Keratinocyte (primary cell): ENCODE measurements at regions not wholly inside any gene's neighbourhood (a gene's known extent, or its start where the extent isn't known, plus 50 kb on each side); places are given as distances from the start of the nearest gene placed in this dataset.

Experiments used
- DNase-seq: peaks from one replicate; pipeline ENCODE4 v3.0.0-alpha.2; 2011; ENCODE audit warnings: low read depth, missing footprints, low spot score
- FAIRE-seq: peaks from 2 replicates; lab custom pipeline; 2011; peaks lifted over from hg19 to GRCh38; lab: Jason Lieb, UNC
- H2AFZ ChIP-seq: 2 replicates; pipeline ENCODE4 v1.6.0; 2012; ENCODE audit warnings: low read length, control low read depth, inconsistent platforms; ENCODE audit not compliant: control insufficient read depth
- H3K27ac ChIP-seq: 2 replicates; pipeline ENCODE4 v1.5.1; 2011; ENCODE audit warnings: low read length; ENCODE audit not compliant: control insufficient read depth, insufficient read depth
- H3K27me3 ChIP-seq: 3 replicates; pipeline ENCODE4 v1.6.0; 2011; ENCODE audit warnings: low read length; ENCODE audit not compliant: control insufficient read depth, insufficient read depth; ENCODE audit errors: extremely low read depth
- H3K36me3 ChIP-seq, 2 experiments: 2 replicates in 1 of 2; 3 replicates in 1 of 2; pipeline ENCODE4 v1.5.1; 2011; ENCODE audit warnings: low read length in 2 of 2, mild to moderate bottlenecking in 1 of 2; ENCODE audit not compliant: control insufficient read depth in 2 of 2, insufficient read depth in 2 of 2; ENCODE audit errors: extremely low read depth in 1 of 2
- H3K4me1 ChIP-seq: 3 replicates; pipeline ENCODE4 v1.5.1; 2011; ENCODE audit warnings: low read length; ENCODE audit not compliant: control insufficient read depth, insufficient read depth; ENCODE audit errors: extremely low read depth
- H3K4me2 ChIP-seq: 3 replicates; pipeline ENCODE4 v1.6.0; 2011; ENCODE audit warnings: low read depth, low read length; ENCODE audit not compliant: control insufficient read depth, insufficient read depth; ENCODE audit errors: extremely low read depth
- H3K4me3 ChIP-seq, 3 experiments: fragments of 200-600 bp in 1 of 3; sonication (generic) in 1 of 3; 2 replicates in 2 of 3; 3 replicates in 1 of 3; pipeline ENCODE4 v1.5.1; 2011 to 2016; ENCODE audit warnings: low read length in 3 of 3, mild to moderate bottlenecking in 3 of 3, control low read depth in 2 of 3, inconsistent platforms in 1 of 3, low read depth in 1 of 3, mixed read lengths in 1 of 3, mixed run types in 1 of 3, moderate library complexity in 1 of 3; ENCODE audit not compliant: control insufficient read depth in 2 of 3, insufficient read depth in 2 of 3; ENCODE audit errors: extremely low read depth in 1 of 3
- H3K79me2 ChIP-seq: 2 replicates; pipeline ENCODE4 v1.6.0; 2012; ENCODE audit warnings: low read length; ENCODE audit not compliant: control insufficient read depth, insufficient read depth
- H3K9ac ChIP-seq: 3 replicates; pipeline ENCODE4 v1.6.0; 2011; ENCODE audit warnings: low read length; ENCODE audit not compliant: control insufficient read depth, insufficient read depth; ENCODE audit errors: extremely low read depth
- H3K9me1 ChIP-seq: 3 replicates; pipeline ENCODE4 v1.6.0; 2011; ENCODE audit warnings: low read length; ENCODE audit not compliant: control insufficient read depth, insufficient read depth; ENCODE audit errors: extremely low read depth
- H3K9me3 ChIP-seq: 2 replicates; pipeline ENCODE4 v1.5.1; 2012; ENCODE audit warnings: low read depth, low read length; ENCODE audit not compliant: control insufficient read depth
- H4K20me1 ChIP-seq: 3 replicates; pipeline ENCODE4 v1.6.0; 2011; ENCODE audit warnings: low read length; ENCODE audit not compliant: control insufficient read depth, insufficient read depth; ENCODE audit errors: extremely low read depth
- EZH2 ChIP-seq: IDR thresholded peaks from one replicate; pipeline ENCODE4 v1.6.1; 2012; ENCODE audit warnings: inconsistent platforms, mild to moderate bottlenecking, low read length, moderate library complexity
- dilution Hi-C: fragments of 300-500 bp; cut with MboI; formaldehyde crosslinking; loops from one replicate; pipeline ENCODE4 v1.7.0; 2020; ENCODE audit warnings: low sequenced_read_pairs; ENCODE audit not compliant: extremely low pct_ligation_motif_present
- TF ChIP-seq, protein P1 (sequence below), 3 experiments: IDR thresholded peaks in 1 of 3; conservative IDR thresholded peaks in 1 of 3; optimal IDR thresholded peaks in 1 of 3; 2 replicates in 2 of 3; 3 replicates in 1 of 3; pipeline versions ENCODE3 to v1.5.1; 2011; ENCODE audit warnings: low read length in 3 of 3, mild to moderate bottlenecking in 3 of 3, moderate library complexity in 2 of 3, control low read depth in 1 of 3, inconsistent platforms in 1 of 3; ENCODE audit not compliant: insufficient read depth in 2 of 3; ENCODE audit errors: extremely low read depth in 1 of 3

GRCh38 chr6:103587722-103588121, 1272.0 kb downstream of the HACE1 start:
- dilution Hi-C loops = no loop called here
- H3K4me3 ChIP-seq = no peak overlapping the region
- DNase-seq = no peak
- no peaks in the 10 kb centered on the region for H3K9me3 ChIP-seq
- no peaks in the 10 kb centered on the region for H3K27me3 ChIP-seq
- H3K27ac ChIP-seq = no peak overlapping the region
- no peaks in the 10 kb centered on the region for H3K4me1 ChIP-seq
- H3K79me2 ChIP-seq = no peaks in the 10 kb centered on the region
- no peak overlapping the region for H3K4me2 ChIP-seq
- no peaks in the 10 kb centered on the region for H3K36me3 ChIP-seq
- TF ChIP-seq EZH2 = no peak
- TF ChIP-seq, protein P1, sequence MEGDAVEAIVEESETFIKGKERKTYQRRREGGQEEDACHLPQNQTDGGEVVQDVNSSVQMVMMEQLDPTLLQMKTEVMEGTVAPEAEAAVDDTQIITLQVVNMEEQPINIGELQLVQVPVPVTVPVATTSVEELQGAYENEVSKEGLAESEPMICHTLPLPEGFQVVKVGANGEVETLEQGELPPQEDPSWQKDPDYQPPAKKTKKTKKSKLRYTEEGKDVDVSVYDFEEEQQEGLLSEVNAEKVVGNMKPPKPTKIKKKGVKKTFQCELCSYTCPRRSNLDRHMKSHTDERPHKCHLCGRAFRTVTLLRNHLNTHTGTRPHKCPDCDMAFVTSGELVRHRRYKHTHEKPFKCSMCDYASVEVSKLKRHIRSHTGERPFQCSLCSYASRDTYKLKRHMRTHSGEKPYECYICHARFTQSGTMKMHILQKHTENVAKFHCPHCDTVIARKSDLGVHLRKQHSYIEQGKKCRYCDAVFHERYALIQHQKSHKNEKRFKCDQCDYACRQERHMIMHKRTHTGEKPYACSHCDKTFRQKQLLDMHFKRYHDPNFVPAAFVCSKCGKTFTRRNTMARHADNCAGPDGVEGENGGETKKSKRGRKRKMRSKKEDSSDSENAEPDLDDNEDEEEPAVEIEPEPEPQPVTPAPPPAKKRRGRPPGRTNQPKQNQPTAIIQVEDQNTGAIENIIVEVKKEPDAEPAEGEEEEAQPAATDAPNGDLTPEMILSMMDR (optimal IDR thresholded peaks at IDR 0.05 in 1 of 3, IDR thresholded peaks at IDR 0.05 in 1 of 3, conservative IDR thresholded peaks at IDR 0.05 in 1 of 3; ENCODE audit: extremely low read depth in 1 of 3, insufficient read depth in 2 of 3, low read length in 3 of 3) = no peak
- H2AFZ ChIP-seq = no peak overlapping the region
- FAIRE-seq = no peak
- H3K9ac ChIP-seq = no peak overlapping the region
- H3K9me1 ChIP-seq = no peaks in the 10 kb centered on the region
- H4K20me1 ChIP-seq = no peaks in the 10 kb centered on the region

DNA sequence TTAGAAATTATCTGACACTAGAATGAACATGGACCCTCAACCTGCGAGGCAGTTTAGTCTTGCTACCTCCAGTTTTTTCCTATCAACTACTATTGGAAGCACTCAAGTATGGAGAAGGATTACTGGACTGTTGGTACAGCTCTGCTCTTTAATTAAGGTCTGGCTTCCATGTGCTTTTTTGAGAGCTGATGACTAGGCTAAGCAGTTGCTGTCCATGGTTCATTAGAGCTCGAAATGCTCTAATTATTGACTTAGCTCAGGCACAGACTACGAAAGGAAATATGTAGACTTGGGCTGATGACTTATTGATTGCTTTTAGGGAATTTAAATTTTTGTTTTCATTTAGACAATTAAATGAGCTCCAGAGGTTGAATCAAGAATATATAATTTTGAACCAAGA, 1281.6 kb downstream of the HACE1 start:
- Histone ChIP-seq H3K4me3 (no peak overlapping the region), H3K4me2 (no peak overlapping the region), H3K9me1 (no peaks in the 10 kb centered on the region), H3K36me3 (no peaks in the 10 kb centered on the region), H3K27ac (no peak overlapping the region), H3K9me3 (no peaks in the 10 kb centered on the region), H2AFZ (no peak overlapping the region), H3K9ac (no peak overlapping the region), H3K4me1 (no peaks in the 10 kb centered on the region), H3K79me2 (no peaks in the 10 kb centered on the region), H3K27me3 (no peaks in the 10 kb centered on the region), H4K20me1 (no peaks in the 10 kb centered on the region)
- no peak for DNase-seq
- TF ChIP-seq, protein P1 (optimal IDR thresholded peaks at IDR 0.05 in 1 of 3, IDR thresholded peaks at IDR 0.05 in 1 of 3, conservative IDR thresholded peaks at IDR 0.05 in 1 of 3; ENCODE audit: extremely low read depth in 1 of 3, insufficient read depth in 2 of 3, low read length in 3 of 3) = no peak
- no peak for TF ChIP-seq EZH2
- dilution Hi-C loops = no loop called here
- no peak for FAIRE-seq
